ENCODE measurements at regions not wholly inside any gene's neighbourhood (a gene's known extent, or its start where the extent isn't known, plus 50 kb on each side); places are given as distances from the start of the nearest gene placed in this dataset.

DNA sequence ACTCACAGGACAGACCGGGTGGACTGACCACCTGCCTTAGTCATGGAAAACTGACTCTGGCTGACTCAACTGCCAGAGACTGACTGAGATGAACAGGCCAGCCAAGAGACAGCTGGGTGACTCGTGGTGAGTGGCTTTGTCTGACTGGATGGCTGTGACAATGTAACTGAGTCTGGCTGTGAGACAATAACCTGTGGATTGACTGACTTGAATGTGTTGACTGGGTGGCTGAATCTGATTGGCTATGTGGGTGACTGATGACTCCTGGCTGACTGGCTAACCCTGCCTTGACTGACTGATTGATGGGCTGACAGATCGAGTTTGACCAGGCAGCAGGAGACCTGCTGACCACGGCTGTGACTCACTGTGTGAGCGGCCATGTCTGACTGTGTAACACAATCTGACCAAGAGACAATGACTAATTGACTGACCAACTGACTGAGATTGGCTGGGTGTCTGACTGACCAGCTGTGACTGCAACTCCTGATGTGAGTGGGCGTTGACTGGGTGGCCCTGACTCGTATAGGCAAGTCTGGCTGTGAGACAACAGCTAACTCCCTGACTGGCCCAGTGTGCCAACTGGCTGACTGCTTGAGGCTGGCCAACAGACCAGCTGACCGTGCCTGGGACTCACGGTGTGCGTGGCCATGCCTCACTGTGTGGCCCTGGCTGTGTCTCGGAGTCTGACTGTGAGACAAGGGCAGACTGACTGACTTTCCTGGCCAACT, 509.1 kb downstream of the SHQ1 start:
- TF ChIP-seq, protein P1, sequence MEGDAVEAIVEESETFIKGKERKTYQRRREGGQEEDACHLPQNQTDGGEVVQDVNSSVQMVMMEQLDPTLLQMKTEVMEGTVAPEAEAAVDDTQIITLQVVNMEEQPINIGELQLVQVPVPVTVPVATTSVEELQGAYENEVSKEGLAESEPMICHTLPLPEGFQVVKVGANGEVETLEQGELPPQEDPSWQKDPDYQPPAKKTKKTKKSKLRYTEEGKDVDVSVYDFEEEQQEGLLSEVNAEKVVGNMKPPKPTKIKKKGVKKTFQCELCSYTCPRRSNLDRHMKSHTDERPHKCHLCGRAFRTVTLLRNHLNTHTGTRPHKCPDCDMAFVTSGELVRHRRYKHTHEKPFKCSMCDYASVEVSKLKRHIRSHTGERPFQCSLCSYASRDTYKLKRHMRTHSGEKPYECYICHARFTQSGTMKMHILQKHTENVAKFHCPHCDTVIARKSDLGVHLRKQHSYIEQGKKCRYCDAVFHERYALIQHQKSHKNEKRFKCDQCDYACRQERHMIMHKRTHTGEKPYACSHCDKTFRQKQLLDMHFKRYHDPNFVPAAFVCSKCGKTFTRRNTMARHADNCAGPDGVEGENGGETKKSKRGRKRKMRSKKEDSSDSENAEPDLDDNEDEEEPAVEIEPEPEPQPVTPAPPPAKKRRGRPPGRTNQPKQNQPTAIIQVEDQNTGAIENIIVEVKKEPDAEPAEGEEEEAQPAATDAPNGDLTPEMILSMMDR (IDR thresholded peaks at IDR 0.05) = no peak
- TF ChIP-seq POLR2A (IDR thresholded peaks at IDR 0.05) = no peak
- TF ChIP-seq EP300 (IDR thresholded peaks at IDR 0.05; ENCODE audit: low read depth) = no peak

Measured in transverse colon (tissue), 3 donors.